Panc1 (cell line): ENCODE measurements at regions not wholly inside any gene's neighbourhood (a gene's known extent, or its start where the extent isn't known, plus 50 kb on each side); places are given as distances from the start of the nearest gene placed in this dataset.

ENCODE experiments used
- ATAC-seq: fragments of 200-7000 bp; cut with Tn5 transposase; 2 replicates; pipeline ENCODE4 v1.9.1; 2020; ENCODE audit warnings: mild to moderate bottlenecking, moderate library complexity
- BruUV-seq: library from RNA; stranded (reverse); fragments of 400-500 nt; replicated peaks from 2 replicates; lab custom pipeline; 2021; lab: Mats Ljungman, UMichigan
- CTCF ChIA-PET: fragments of 300-600 bp; sonication (Branson Sonifier 250); formaldehyde crosslinking; loops from one replicate; lab custom pipeline; 2022; ENCODE audit warnings: antibody characterized with exemption; lab: Charles Lee
- POLR2A ChIA-PET: fragments of 300-600 bp; sonication (Branson Sonifier 250); formaldehyde crosslinking; loops from one replicate; lab custom pipeline; 2022; ENCODE audit warnings: antibody characterized with exemption; lab: Charles Lee
- DNase-seq: peaks from one replicate; pipeline ENCODE4 v3.0.0-alpha.2; 2010; ENCODE audit warnings: low read depth, low spot score
- H3K27ac ChIP-seq: 2 replicates; pipeline ENCODE4 v1.5.1; 2011; ENCODE audit warnings: mild to moderate bottlenecking, low read length, inconsistent platforms
- H3K27me3 ChIP-seq: fragments of 200-500 bp; sonication (Bioruptor generic); 2 replicates; pipeline ENCODE4 v1.6.0; 2014; ENCODE audit warnings: low read length, inconsistent platforms; ENCODE audit not compliant: control insufficient read depth, insufficient read depth
- H3K36me3 ChIP-seq: fragments of 200-500 bp; sonication (Bioruptor generic); 2 replicates; pipeline ENCODE4 v1.5.1; 2014; ENCODE audit warnings: inconsistent platforms, mild to moderate bottlenecking, low read length, moderate library complexity; ENCODE audit not compliant: control insufficient read depth, insufficient read depth
- H3K4me1 ChIP-seq: 2 replicates; pipeline ENCODE4 v1.5.1; 2011; ENCODE audit warnings: inconsistent platforms, mild to moderate bottlenecking, low read length, moderate library complexity; ENCODE audit not compliant: control insufficient read depth, insufficient read depth
- H3K4me3 ChIP-seq, 2 experiments: 2 replicates each; pipeline ENCODE4 v1.5.1; 2011 to 2012; ENCODE audit warnings: low read depth in 2 of 2, low read length in 2 of 2, mild to moderate bottlenecking in 2 of 2, inconsistent platforms in 1 of 2, moderate library complexity in 1 of 2
- H3K9me3 ChIP-seq: fragments of 200-500 bp; sonication (Bioruptor generic); 2 replicates; pipeline ENCODE4 v1.5.1; 2014; ENCODE audit warnings: low read depth, mild to moderate bottlenecking, inconsistent platforms, low read length, moderate library complexity; ENCODE audit not compliant: control insufficient read depth, insufficient read depth
- POLR2AphosphoS5 ChIP-seq: IDR thresholded peaks from 2 replicates; pipeline ENCODE4 v1.6.1; 2012; ENCODE audit warnings: mild to moderate bottlenecking, low read depth, low read length, moderate library complexity
- SIN3A ChIP-seq: IDR thresholded peaks from 2 replicates; pipeline ENCODE4 v1.6.1; 2012; ENCODE audit warnings: low read depth, mild to moderate bottlenecking, low read length, moderate library complexity, borderline replicate concordance; ENCODE audit not compliant: insufficient read depth
- TCF7L2 ChIP-seq: IDR thresholded peaks from 2 replicates; pipeline ENCODE4 v1.6.1; 2011; ENCODE audit warnings: mild to moderate bottlenecking, low read depth, low read length, inconsistent platforms
- in situ Hi-C: cut with HindIII; loops from 2 replicates; pipeline ENCODE4 v1.10.0; 2016; ENCODE audit warnings: low sequenced_read_pairs, low pct_unique_long_range_greater_than_20kb
- intact Hi-C: fragments of 100-400 bp; cut with micrococcal nuclease; formaldehyde crosslinking; loops from one replicate; pipeline ENCODE4 v1.10.0; 2022; ENCODE audit not compliant: unreplicated experiment
- TF ChIP-seq, protein P1 (sequence below), 2 experiments: IDR thresholded peaks; 2 replicates each; pipeline ENCODE4 v1.6.1; 2011 to 2012; ENCODE audit warnings: low read depth in 2 of 2, control low read depth in 1 of 2, low read length in 1 of 2, mild to moderate bottlenecking in 1 of 2, moderate library complexity in 1 of 2; ENCODE audit not compliant: insufficient read depth in 1 of 2
- TF ChIP-seq, protein P2 (sequence below): fragments of 450-650 bp; IDR thresholded peaks from 2 replicates; pipeline ENCODE4 v1.5.1; 2017; ENCODE audit warnings: mild to moderate bottlenecking

DNA sequence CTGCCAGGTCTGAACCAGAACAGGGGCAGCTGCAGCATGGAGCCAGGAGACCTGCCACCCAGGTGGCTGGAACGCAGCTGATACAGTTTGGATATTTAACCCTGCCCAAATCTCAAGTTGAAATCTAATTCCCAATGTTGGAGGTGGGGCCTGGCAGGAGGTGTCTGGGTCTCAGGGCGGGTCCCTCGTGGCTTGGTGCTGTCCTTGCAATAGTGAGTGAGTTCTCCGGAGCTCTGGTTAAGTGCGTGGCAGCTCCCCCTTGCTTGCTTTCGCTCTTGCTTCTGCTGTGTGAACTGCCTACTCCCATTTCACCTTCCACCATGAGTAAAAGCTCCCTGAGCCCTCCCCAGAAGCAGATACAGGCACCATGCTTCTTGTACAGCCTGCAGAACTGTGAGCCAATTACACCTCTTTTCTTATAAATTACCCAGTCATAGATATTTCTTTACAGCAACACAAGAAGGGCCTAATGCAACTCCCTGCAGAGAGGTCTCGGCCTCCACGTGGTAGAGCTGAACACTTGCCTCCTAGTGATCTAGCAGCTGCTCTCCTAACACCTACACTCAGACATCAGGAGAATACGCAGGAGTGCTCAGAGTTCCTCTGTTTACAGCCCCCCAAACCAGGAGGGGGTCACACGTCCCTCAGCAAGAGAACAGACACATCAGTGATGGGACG is 203.7 kb downstream of the CTTN start:
- ATAC-seq (no peak), DNase-seq (no peak)
- Histone ChIP-seq H3K4me1 (no peaks in the 10 kb centered on the region), H3K9me3 (no peaks in the 10 kb centered on the region), H3K27ac (no peak overlapping the region), H3K4me3 (no peak overlapping the region), H3K27me3 (peaks cover 5% of the 10 kb centered on the region), H3K36me3 (no peaks in the 10 kb centered on the region)
- ChIA-PET POLR2A (no interaction called here), CTCF (interaction anchor here (0.6 kb wide), 1 partner anchor 11 kb away, joined by 6 read pairs; no protein-coding TSS in a partner anchor)
- in situ Hi-C loops (no loop called here), intact Hi-C loops (no loop called here)
- BruUV-seq, result no TSS peak
- TF ChIP-seq, protein P1, sequence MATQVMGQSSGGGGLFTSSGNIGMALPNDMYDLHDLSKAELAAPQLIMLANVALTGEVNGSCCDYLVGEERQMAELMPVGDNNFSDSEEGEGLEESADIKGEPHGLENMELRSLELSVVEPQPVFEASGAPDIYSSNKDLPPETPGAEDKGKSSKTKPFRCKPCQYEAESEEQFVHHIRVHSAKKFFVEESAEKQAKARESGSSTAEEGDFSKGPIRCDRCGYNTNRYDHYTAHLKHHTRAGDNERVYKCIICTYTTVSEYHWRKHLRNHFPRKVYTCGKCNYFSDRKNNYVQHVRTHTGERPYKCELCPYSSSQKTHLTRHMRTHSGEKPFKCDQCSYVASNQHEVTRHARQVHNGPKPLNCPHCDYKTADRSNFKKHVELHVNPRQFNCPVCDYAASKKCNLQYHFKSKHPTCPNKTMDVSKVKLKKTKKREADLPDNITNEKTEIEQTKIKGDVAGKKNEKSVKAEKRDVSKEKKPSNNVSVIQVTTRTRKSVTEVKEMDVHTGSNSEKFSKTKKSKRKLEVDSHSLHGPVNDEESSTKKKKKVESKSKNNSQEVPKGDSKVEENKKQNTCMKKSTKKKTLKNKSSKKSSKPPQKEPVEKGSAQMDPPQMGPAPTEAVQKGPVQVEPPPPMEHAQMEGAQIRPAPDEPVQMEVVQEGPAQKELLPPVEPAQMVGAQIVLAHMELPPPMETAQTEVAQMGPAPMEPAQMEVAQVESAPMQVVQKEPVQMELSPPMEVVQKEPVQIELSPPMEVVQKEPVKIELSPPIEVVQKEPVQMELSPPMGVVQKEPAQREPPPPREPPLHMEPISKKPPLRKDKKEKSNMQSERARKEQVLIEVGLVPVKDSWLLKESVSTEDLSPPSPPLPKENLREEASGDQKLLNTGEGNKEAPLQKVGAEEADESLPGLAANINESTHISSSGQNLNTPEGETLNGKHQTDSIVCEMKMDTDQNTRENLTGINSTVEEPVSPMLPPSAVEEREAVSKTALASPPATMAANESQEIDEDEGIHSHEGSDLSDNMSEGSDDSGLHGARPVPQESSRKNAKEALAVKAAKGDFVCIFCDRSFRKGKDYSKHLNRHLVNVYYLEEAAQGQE (IDR thresholded peaks at IDR 0.05; ENCODE audit: insufficient read depth in 1 of 2, low read depth in 2 of 2, low read length in 1 of 2), result no peak
- no peak for TF ChIP-seq POLR2AphosphoS5
- TF ChIP-seq, protein P2, sequence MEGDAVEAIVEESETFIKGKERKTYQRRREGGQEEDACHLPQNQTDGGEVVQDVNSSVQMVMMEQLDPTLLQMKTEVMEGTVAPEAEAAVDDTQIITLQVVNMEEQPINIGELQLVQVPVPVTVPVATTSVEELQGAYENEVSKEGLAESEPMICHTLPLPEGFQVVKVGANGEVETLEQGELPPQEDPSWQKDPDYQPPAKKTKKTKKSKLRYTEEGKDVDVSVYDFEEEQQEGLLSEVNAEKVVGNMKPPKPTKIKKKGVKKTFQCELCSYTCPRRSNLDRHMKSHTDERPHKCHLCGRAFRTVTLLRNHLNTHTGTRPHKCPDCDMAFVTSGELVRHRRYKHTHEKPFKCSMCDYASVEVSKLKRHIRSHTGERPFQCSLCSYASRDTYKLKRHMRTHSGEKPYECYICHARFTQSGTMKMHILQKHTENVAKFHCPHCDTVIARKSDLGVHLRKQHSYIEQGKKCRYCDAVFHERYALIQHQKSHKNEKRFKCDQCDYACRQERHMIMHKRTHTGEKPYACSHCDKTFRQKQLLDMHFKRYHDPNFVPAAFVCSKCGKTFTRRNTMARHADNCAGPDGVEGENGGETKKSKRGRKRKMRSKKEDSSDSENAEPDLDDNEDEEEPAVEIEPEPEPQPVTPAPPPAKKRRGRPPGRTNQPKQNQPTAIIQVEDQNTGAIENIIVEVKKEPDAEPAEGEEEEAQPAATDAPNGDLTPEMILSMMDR, result no peak
- no peak for TF ChIP-seq SIN3A
- TF ChIP-seq TCF7L2, result no peak

DNA sequence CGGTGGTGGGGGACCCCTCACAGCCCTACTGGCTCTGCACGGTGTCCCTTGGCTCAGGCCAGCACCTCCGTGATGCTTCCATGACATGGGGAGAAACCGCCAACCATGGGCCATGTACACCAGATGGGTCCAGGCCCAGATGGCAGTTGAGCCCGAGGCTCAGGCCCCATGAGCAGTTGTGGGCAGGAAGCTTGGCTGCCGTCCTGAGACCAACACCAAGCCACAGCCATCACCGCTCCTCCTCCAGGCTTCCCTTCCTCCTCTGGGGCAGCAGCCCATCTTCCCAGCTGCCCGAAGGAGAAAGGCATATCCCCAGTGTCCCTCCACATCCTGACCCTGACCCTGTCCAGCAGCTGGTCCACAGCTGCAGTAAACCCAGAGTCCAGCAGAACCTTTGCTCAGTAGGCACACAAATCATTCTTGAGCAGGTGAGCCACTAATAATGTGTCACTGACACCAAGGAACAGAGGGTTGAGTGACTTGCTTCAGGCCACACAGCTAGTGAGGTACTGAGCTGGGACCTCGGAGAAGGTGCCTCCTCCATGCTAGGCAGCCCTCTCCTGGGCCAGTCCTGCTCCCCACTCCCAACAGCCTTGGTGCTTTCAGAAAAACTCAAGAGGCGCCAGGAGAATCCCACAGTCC is 204.9 kb downstream of the CTTN start:
- Histone ChIP-seq H3K4me3 (no peak overlapping the region), H3K9me3 (no peaks in the 10 kb centered on the region), H3K27ac (no peak overlapping the region), H3K27me3 (peaks cover 5% of the 10 kb centered on the region), H3K36me3 (no peaks in the 10 kb centered on the region), H3K4me1 (no peaks in the 10 kb centered on the region)
- POLR2A ChIA-PET, result no interaction called here
- intact Hi-C loops (no loop called here), in situ Hi-C loops (no loop called here)
- CTCF ChIA-PET, result no interaction called here
- DNase-seq, result no peak
- TF ChIP-seq POLR2AphosphoS5, result no peak
- TF ChIP-seq, protein P1 (IDR thresholded peaks at IDR 0.05; ENCODE audit: insufficient read depth in 1 of 2, low read depth in 2 of 2, low read length in 1 of 2), result no peak
- TF ChIP-seq SIN3A, result no peak
- TF ChIP-seq, protein P2, result no peak
- no peak for TF ChIP-seq TCF7L2
- ATAC-seq, result 0 out of 2 replicates have a peak, but pooled peaks have one; percentile 18
- no TSS peak for BruUV-seq
